HCT116 (cell line): ENCODE measurements at regions not wholly inside any gene's neighbourhood (a gene's known extent, or its start where the extent isn't known, plus 50 kb on each side); places are given as distances from the start of the nearest gene placed in this dataset.

ENCODE experiments used
- ATAC-seq: fragments of 200-7000 bp; cut with Tn5 transposase; 2 replicates; pipeline ENCODE4 v1.9.1; 2020; ENCODE audit warnings: mild to moderate bottlenecking, moderate library complexity
- BruUV-seq: library from RNA; stranded (reverse); fragments of 400-500 nt; replicated peaks from 2 replicates; lab custom pipeline; 2021; lab: Mats Ljungman, UMichigan
- CTCF ChIA-PET: fragments of 300-600 bp; sonication (Branson Sonifier 250); formaldehyde crosslinking; loops from one replicate; lab custom pipeline; 2021; ENCODE audit warnings: antibody characterized with exemption; lab: Charles Lee
- POLR2A ChIA-PET: fragments of 300-600, 350-600 bp; sonication (Branson Sonifier 250); formaldehyde crosslinking; loops from one replicate; lab custom pipeline; 2021; ENCODE audit warnings: antibody characterized with exemption; lab: Charles Lee
- RAD21 ChIA-PET, 2 experiments: fragments of 300-600 bp; sonication (Branson Sonifier 250); formaldehyde crosslinking; loops; one replicate each; lab custom pipeline; 2023; ENCODE audit warnings: low total read pairs in 2 of 2; ENCODE audit not compliant: uncharacterized antibody in 2 of 2, unreplicated experiment in 2 of 2, low non-redundant PET in 1 of 2; lab: Charles Lee
- DNase-seq: peaks from one replicate; pipeline ENCODE4 v3.0.0-alpha.2; 2010; ENCODE audit warnings: low read depth, low spot score
- H2AFZ ChIP-seq: fragments of 200-600 bp; shearing (Covaris generic), sonication (generic); 2 replicates; pipeline ENCODE4 v1.6.1; 2017; ENCODE audit warnings: low read depth, mixed run types, mixed read lengths, antibody characterized with exemption, low read length; ENCODE audit not compliant: poor library complexity, severe bottlenecking
- H3K27ac ChIP-seq: 2 replicates; pipeline ENCODE4 v1.5.1; 2012; ENCODE audit warnings: low read depth, low read length
- H3K27me3 ChIP-seq: fragments of 200-600 bp; sonication (generic); 2 replicates; pipeline ENCODE4 v1.6.1; 2016; ENCODE audit warnings: mixed run types, low read length, mixed read lengths; ENCODE audit not compliant: insufficient read depth
- H3K36me3 ChIP-seq, 2 experiments: fragments of 200-500 bp in 1 of 2; fragments of 200-600 bp in 1 of 2; sonication (Bioruptor generic) in 1 of 2; sonication (generic) in 1 of 2; 2 replicates each; pipeline versions ENCODE4 v1.5.1 to v1.6.1; 2014 to 2016; ENCODE audit warnings: low read length in 2 of 2, inconsistent platforms in 1 of 2, mixed read lengths in 1 of 2, mixed run types in 1 of 2; ENCODE audit not compliant: insufficient read depth in 2 of 2, control insufficient read depth in 1 of 2
- H3K4me1 ChIP-seq, 2 experiments: fragments of 200-600 bp in 1 of 2; sonication (generic) in 1 of 2; 2 replicates each; pipeline versions ENCODE4 v1.5.1 to v1.6.1; 2012 to 2017; ENCODE audit warnings: low read length in 2 of 2, inconsistent platforms in 1 of 2, mild to moderate bottlenecking in 1 of 2, mixed read lengths in 1 of 2, mixed run types in 1 of 2, moderate library complexity in 1 of 2; ENCODE audit not compliant: insufficient read depth in 2 of 2, control insufficient read depth in 1 of 2
- H3K4me2 ChIP-seq: fragments of 200-600 bp; sonication (generic); 2 replicates; pipeline ENCODE4 v1.6.1; 2017; ENCODE audit warnings: mixed run types, low read length, mixed read lengths
- H3K4me3 ChIP-seq, 2 experiments: fragments of 200-600 bp in 1 of 2; sonication (generic) in 1 of 2; replicated peaks in 1 of 2; 2 replicates each; pipeline ENCODE4 v1.5.1; 2011 to 2016; ENCODE audit warnings: low read length in 2 of 2, control low read depth in 1 of 2, low read depth in 1 of 2, mild to moderate bottlenecking in 1 of 2, mixed read lengths in 1 of 2, mixed run types in 1 of 2
- H3K79me2 ChIP-seq: fragments of 200-600 bp; sonication (generic); 2 replicates; pipeline ENCODE4 v1.6.1; 2017; ENCODE audit warnings: mild to moderate bottlenecking, mixed run types, low read length, moderate library complexity, mixed read lengths; ENCODE audit not compliant: insufficient read depth
- H3K9ac ChIP-seq: fragments of 200-600 bp; sonication (generic); 2 replicates; pipeline ENCODE4 v1.6.1; 2016; ENCODE audit warnings: low read length, mixed read lengths
- H3K9me2 ChIP-seq: fragments of 200-600 bp; sonication (generic), shearing (Covaris generic); 2 replicates; pipeline ENCODE4 v1.6.1; 2017; ENCODE audit warnings: mixed run types, mild to moderate bottlenecking, moderate library complexity; ENCODE audit not compliant: insufficient read depth
- H3K9me3 ChIP-seq, 2 experiments: fragments of 200-500 bp in 1 of 2; fragments of 200-600 bp in 1 of 2; sonication (Bioruptor generic) in 1 of 2; sonication (generic) in 1 of 2; 2 replicates each; pipeline ENCODE4 v1.6.1; 2014 to 2017; ENCODE audit warnings: low read length in 2 of 2, mixed read lengths in 2 of 2, inconsistent platforms in 1 of 2, low read depth in 1 of 2, mild to moderate bottlenecking in 1 of 2, mixed run types in 1 of 2, moderate library complexity in 1 of 2; ENCODE audit not compliant: control insufficient read depth in 1 of 2, insufficient read depth in 1 of 2
- H4K20me1 ChIP-seq: fragments of 200-600 bp; sonication (generic), shearing (Covaris generic); 2 replicates; pipeline ENCODE4 v1.6.1; 2017; ENCODE audit warnings: mixed run types, mild to moderate bottlenecking, moderate library complexity; ENCODE audit not compliant: insufficient read depth
- CBX3 ChIP-seq: IDR thresholded peaks from 2 replicates; pipeline ENCODE4 v1.6.1; 2012; ENCODE audit warnings: low read depth
- EGR1 ChIP-seq: IDR thresholded peaks from 2 replicates; pipeline ENCODE4 v1.6.1; 2012; ENCODE audit warnings: low read depth
- ELF1 ChIP-seq: IDR thresholded peaks from 2 replicates; pipeline ENCODE4 v1.6.1; 2012; ENCODE audit warnings: low read depth, borderline replicate concordance
- EZH2 ChIP-seq: fragments of 200-600 bp; sonication (generic); IDR thresholded peaks from 2 replicates; pipeline ENCODE4 v1.6.1; 2017; ENCODE audit warnings: antibody characterized with exemption, mixed run types
- EZH2phosphoT487 ChIP-seq: fragments of 200-600 bp; IDR thresholded peaks from 2 replicates; pipeline ENCODE4 v1.6.1; 2018; ENCODE audit warnings: antibody characterized with exemption, borderline replicate concordance
- RAD21 ChIP-seq: IDR thresholded peaks from 2 replicates; pipeline ENCODE4 v1.6.1; 2012; ENCODE audit warnings: low read depth, mild to moderate bottlenecking
- SIN3A ChIP-seq: IDR thresholded peaks from 2 replicates; pipeline ENCODE4 v1.6.1; 2012; ENCODE audit warnings: low read depth
- SP1 ChIP-seq: IDR thresholded peaks from 2 replicates; pipeline ENCODE4 v1.6.1; 2012; ENCODE audit warnings: low read depth
- SRF ChIP-seq: IDR thresholded peaks from 2 replicates; pipeline ENCODE4 v1.6.1; 2012; ENCODE audit warnings: low read depth
- TCF7L2 ChIP-seq: IDR thresholded peaks from 2 replicates; pipeline ENCODE4 v1.7.0; 2011; ENCODE audit warnings: borderline replicate concordance, inconsistent platforms; ENCODE audit not compliant: insufficient read depth, insufficient read length; ENCODE audit errors: extremely low read depth
- YY1 ChIP-seq: IDR thresholded peaks from 2 replicates; pipeline ENCODE4 v1.6.1; 2011; ENCODE audit warnings: low read length, low read depth, moderate library complexity, mild to moderate bottlenecking; ENCODE audit not compliant: insufficient replicate concordance; ENCODE audit errors: extremely low read depth
- ZNF274 ChIP-seq: fragments of 200-500 bp; sonication (Bioruptor generic); IDR thresholded peaks from 2 replicates; pipeline ENCODE4 v1.6.1; 2014; ENCODE audit warnings: mild to moderate bottlenecking, low read depth, low read length, inconsistent platforms
- intact Hi-C: fragments of 100-400 bp; cut with micrococcal nuclease; formaldehyde crosslinking; loops from 2 replicates; pipeline ENCODE4 v1.10.0; 2022
- TF ChIP-seq, protein P1 (sequence below): IDR thresholded peaks from 2 replicates; pipeline ENCODE4 v1.6.1; 2012
- TF ChIP-seq, protein P2 (sequence below): IDR thresholded peaks from 2 replicates; pipeline ENCODE4 v1.6.1; 2012; ENCODE audit warnings: low read depth
- TF ChIP-seq, protein P3 (sequence below), 3 experiments: fragments of 200-600 bp in 1 of 3; sonication (generic) in 1 of 3; IDR thresholded peaks in 2 of 3; conservative IDR thresholded peaks in 1 of 3; 2 replicates each; pipeline ENCODE4 v1.5.1; 2012 to 2017; ENCODE audit warnings: low read depth in 2 of 3, low read length in 2 of 3, antibody characterized with exemption in 1 of 3, borderline replicate concordance in 1 of 3, control low read depth in 1 of 3, mild to moderate bottlenecking in 1 of 3, mixed read lengths in 1 of 3, mixed run types in 1 of 3, moderate library complexity in 1 of 3; ENCODE audit not compliant: insufficient read depth in 1 of 3

- Histone ChIP-seq H3K9me2 (no peaks in the 10 kb centered on the region), H3K36me3 (no peaks in the 10 kb centered on the region), H2AFZ (no peak overlapping the region), H3K4me3 (no peak overlapping the region), H3K79me2 (no peaks in the 10 kb centered on the region), H3K4me2 (no peak overlapping the region), H3K27ac (no peak overlapping the region), H4K20me1 (no peaks in the 10 kb centered on the region), H3K9me3 (no peaks in the 10 kb centered on the region; a peak in 2 of 4 replicates), H3K4me1 (peaks cover 6 to 15% of the 10 kb centered on the region in 2 experiments), H3K9ac (no peak overlapping the region), H3K27me3 (no peaks in the 10 kb centered on the region)
- ChIA-PET POLR2A (no interaction called here), CTCF (no interaction called here), RAD21 (no interaction called here)
- intact Hi-C loops, result no loop called here
- BruUV-seq, result no TSS peak
- DNase-seq, result no peak
- ATAC-seq, result no peak
- TF ChIP-seq, protein P1, sequence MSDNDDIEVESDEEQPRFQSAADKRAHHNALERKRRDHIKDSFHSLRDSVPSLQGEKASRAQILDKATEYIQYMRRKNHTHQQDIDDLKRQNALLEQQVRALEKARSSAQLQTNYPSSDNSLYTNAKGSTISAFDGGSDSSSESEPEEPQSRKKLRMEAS, result no peak
- TF ChIP-seq SP1, result no peak
Observed at GRCh38 chr7:157487046-157487770, 150.4 kb downstream of the DNAJB6 start.

GRCh38 chr7:157488281-157488680 is 151.5 kb downstream of the DNAJB6 start:
- no peaks in the 10 kb centered on the region for H3K27me3 ChIP-seq
- no TSS peak for BruUV-seq
- no peaks in the 10 kb centered on the region for H4K20me1 ChIP-seq
- H3K27ac ChIP-seq, result no peak overlapping the region
- ATAC-seq (no peak), DNase-seq (no peak)
- H3K79me2 ChIP-seq, result no peaks in the 10 kb centered on the region
- H3K4me1 ChIP-seq, result peaks cover 6 to 15% of the 10 kb centered on the region in 2 experiments
- RAD21 ChIA-PET, result no interaction called here
- no peak overlapping the region for H3K9ac ChIP-seq
- no peaks in the 10 kb centered on the region for H3K9me2 ChIP-seq
- H3K9me3 ChIP-seq, result no peaks in the 10 kb centered on the region; a peak in 1 of 4 replicates
- H3K4me3 ChIP-seq, result no peak overlapping the region
- H2AFZ ChIP-seq, result no peak overlapping the region
- CTCF ChIA-PET, result no interaction called here
- intact Hi-C loops, result no loop called here
- no peaks in the 10 kb centered on the region for H3K36me3 ChIP-seq
- H3K4me2 ChIP-seq, result no peak overlapping the region
- POLR2A ChIA-PET, result no interaction called here
- no peak for TF ChIP-seq SIN3A
- no peak for TF ChIP-seq ELF1
- TF ChIP-seq TCF7L2, result no peak
- no peak for TF ChIP-seq SRF
- TF ChIP-seq YY1, result no peak
- no peak for TF ChIP-seq RAD21
- no peak for TF ChIP-seq ZNF274
- TF ChIP-seq CBX3, result no peak
- no peak for TF ChIP-seq EZH2phosphoT487
- TF ChIP-seq, protein P2, sequence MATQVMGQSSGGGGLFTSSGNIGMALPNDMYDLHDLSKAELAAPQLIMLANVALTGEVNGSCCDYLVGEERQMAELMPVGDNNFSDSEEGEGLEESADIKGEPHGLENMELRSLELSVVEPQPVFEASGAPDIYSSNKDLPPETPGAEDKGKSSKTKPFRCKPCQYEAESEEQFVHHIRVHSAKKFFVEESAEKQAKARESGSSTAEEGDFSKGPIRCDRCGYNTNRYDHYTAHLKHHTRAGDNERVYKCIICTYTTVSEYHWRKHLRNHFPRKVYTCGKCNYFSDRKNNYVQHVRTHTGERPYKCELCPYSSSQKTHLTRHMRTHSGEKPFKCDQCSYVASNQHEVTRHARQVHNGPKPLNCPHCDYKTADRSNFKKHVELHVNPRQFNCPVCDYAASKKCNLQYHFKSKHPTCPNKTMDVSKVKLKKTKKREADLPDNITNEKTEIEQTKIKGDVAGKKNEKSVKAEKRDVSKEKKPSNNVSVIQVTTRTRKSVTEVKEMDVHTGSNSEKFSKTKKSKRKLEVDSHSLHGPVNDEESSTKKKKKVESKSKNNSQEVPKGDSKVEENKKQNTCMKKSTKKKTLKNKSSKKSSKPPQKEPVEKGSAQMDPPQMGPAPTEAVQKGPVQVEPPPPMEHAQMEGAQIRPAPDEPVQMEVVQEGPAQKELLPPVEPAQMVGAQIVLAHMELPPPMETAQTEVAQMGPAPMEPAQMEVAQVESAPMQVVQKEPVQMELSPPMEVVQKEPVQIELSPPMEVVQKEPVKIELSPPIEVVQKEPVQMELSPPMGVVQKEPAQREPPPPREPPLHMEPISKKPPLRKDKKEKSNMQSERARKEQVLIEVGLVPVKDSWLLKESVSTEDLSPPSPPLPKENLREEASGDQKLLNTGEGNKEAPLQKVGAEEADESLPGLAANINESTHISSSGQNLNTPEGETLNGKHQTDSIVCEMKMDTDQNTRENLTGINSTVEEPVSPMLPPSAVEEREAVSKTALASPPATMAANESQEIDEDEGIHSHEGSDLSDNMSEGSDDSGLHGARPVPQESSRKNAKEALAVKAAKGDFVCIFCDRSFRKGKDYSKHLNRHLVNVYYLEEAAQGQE, result no peak
- TF ChIP-seq EGR1, result no peak
- TF ChIP-seq SP1, result no peak
- TF ChIP-seq EZH2, result no peak
- TF ChIP-seq, protein P3, sequence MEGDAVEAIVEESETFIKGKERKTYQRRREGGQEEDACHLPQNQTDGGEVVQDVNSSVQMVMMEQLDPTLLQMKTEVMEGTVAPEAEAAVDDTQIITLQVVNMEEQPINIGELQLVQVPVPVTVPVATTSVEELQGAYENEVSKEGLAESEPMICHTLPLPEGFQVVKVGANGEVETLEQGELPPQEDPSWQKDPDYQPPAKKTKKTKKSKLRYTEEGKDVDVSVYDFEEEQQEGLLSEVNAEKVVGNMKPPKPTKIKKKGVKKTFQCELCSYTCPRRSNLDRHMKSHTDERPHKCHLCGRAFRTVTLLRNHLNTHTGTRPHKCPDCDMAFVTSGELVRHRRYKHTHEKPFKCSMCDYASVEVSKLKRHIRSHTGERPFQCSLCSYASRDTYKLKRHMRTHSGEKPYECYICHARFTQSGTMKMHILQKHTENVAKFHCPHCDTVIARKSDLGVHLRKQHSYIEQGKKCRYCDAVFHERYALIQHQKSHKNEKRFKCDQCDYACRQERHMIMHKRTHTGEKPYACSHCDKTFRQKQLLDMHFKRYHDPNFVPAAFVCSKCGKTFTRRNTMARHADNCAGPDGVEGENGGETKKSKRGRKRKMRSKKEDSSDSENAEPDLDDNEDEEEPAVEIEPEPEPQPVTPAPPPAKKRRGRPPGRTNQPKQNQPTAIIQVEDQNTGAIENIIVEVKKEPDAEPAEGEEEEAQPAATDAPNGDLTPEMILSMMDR (IDR thresholded peaks at IDR 0.05 in 2 of 3, conservative IDR thresholded peaks at IDR 0.05 in 1 of 3; ENCODE audit: borderline replicate concordance in 1 of 3, insufficient read depth in 1 of 3, low read depth in 2 of 3, low read length in 2 of 3), result no peak
